Cardiac septum (tissue), 1 donor: ENCODE measurements at regions not wholly inside any gene's neighbourhood (a gene's known extent, or its start where the extent isn't known, plus 50 kb on each side); places are given as distances from the start of the nearest gene placed in this dataset.

Experiments
- DNase-seq: peaks from one replicate; pipeline ENCODE4 v3.0.0-alpha.2; 2020; ENCODE audit warnings: low spot score
- intact Hi-C: fragments of 100-400 bp; cut with DNase I; formaldehyde crosslinking; loops from one replicate; pipeline ENCODE4 v1.14.0; 2022
- donor health status: DM: no; HTN: no; CAD: no.

DNA sequence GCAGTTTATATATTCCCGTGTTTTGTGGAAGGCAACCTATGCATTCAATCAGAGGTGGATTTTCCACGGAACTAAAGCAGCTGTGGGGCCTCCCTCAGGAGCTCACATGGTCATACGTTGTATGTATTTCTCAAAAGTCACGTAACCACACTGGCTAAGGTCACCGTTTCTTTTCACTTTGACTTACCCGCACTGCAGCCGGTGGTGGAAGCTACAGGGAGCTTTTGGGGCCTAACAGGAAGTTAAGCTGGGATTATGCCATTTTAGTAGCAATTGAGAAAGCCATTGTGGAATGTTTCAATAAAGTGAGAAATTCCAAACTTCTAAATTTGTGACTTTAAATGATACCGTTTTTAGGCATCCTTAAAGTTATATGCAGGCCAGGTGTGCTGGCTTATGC is 111.2 kb upstream of the KLF6 start:
- intact Hi-C loops, result no loop called here
- DNase-seq, result no peak

DNA sequence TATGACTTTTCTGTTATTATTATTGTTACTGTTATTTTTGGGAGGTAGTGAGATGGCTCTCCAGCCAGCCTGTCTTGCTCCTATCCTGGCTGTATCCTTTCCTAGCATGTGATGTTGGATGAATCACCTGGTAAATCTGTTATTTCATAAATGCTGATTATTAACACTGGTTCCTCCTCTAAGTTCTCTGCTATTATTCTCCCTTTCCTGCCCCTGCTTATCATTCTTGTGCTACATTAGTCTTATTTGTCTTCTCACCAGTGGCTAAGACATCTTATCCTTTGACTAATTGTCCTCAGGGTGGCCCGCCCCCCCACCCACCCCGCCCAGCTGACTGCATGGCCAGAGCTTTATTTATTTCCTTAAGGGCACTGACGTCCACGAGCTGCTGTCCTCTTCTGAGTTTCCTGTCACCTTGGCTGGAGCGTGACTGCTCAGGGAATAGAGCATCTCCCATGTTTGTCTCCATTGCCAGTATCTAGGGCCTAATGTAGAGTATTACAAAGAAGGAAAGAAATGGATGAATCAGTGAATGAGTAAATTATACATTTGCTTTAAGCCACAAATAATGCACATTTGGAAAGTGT is 110.1 kb upstream of the KLF6 start:
- intact Hi-C loops, result no loop called here
- no peak for DNase-seq

DNA sequence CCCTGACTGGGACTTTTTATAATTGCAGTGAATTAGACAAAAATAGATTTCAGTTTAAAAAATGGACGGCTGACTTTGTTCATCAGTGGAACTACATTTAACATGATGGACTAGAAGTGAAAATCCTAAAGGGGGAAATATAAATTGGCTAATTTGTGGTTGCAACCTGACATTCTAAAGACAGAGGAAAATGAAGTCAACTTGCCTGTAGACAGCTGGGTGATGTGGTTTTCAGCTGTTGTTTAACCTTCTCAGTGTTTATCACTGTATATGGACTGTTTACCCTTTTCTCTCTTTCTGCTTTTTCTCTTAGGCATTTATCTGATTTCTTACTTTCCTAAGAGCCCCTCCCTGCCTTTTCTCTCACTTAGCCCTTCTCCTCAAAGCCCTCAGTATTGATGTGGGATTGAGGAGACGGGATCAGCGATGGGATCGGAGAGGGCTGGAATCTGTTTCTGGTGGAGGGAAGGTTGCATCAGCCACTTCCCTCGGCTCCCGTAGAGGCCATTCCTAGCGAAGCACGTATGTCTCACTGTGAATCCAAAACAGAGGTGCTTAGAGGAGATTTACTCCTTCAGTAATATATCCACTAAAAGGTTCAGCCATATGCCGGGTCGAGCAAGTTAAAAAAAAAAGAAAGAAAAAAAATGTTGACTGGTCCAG is 109.0 kb upstream of the KLF6 start:
- no peak for DNase-seq
- intact Hi-C loops, result no loop called here

DNA sequence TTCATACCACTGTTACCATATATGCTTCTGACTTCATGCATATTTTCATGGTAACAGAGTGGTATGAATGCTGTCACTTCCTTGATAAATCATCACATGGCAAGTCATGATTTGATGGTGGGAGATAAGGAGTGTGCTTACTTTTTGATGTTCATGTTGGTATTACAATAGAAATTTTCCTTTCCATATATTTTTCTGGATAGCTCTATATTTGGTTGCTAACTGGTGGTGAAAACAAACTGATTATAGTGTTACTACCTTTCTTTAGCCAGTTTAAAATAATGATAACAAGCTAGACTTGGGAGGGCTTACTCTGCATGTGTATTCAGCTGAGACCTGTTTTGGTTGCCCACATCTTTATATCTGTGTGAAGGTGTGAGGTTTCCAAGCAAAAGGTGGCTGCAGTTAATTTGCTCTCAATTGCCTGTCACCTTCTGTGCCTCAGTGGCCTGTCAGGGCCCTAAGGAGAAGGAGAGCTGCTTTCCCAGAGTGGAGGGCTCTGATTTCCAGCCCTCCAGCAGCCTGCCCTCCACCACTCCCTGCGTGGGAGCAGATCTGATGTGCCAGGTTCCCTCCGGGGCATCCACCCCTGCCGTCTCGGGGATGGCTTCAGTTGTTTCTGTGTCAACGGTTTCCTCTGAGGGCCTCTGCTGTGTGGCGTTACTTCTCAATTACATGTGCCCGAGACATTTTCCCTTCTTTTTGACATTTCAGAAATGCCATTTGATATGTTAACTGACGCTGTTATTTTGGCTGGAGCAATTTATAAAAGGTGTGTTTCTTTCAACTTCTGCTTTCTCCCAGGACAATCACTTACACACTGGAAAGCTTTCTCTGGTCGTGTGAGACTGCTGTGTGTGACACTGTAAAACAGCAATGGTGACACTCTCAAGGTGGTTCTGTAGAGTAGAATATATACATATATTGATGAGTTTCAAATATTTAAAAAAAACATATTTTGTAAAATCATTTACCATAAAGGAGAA is 107.7 kb upstream of the KLF6 start:
- intact Hi-C loops, result no loop called here
- no peak for DNase-seq

DNA sequence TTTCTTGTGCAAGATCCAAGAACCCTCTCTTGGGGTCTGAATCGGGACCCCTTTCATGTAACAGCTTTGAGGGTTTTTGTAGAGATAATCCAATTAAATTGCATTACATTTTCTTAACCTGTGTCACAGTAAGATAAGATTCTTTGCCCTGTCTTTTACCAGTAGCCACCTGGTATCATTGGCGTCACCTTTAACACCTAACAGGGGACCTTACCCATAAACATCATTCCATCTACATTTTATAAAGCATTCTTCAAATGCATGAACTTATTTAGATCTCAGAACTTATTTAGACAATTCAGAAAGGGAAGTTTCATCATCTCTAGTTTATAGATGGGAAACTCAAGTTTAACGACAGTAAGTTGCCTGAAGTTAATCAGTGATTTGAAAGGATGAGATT is 106.4 kb upstream of the KLF6 start:
- DNase-seq, result no peak
- intact Hi-C loops, result no loop called here

DNA sequence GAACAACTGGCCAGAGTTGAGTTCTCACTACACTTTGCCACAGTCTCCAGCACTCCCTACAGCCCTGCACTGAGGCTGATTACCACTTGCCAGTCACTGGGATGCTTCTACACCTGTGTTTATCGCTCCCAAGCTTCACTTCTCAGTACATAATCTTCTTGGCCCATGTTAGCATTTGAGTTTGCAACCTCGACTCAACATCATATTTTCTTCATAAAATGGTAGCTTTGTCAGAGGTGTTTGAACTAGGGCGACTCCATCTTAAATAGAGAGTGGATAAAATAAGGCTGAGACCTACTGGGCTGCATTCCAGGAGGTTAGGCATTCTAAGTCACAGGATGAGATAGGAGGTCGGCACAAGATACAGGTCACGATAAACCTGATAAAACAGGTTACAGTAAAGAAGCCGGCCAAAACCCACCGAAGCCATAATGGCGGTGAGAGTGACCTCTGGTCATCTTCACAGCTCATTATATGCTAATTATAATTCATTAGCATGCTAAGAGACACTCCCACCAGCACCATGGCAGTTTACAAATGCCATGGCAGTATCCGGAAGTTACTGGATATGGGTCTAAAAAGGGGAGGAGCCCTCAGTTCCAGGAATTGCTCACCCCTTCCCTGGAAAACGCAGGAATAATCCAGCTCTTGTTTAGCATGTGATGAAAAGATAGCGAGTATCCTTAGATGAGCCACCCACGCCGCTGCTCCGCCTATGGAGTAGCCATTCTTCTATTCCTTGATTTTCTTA is 105.8 kb upstream of the KLF6 start:
- intact Hi-C loops, result no loop called here
- DNase-seq, result no peak

DNA sequence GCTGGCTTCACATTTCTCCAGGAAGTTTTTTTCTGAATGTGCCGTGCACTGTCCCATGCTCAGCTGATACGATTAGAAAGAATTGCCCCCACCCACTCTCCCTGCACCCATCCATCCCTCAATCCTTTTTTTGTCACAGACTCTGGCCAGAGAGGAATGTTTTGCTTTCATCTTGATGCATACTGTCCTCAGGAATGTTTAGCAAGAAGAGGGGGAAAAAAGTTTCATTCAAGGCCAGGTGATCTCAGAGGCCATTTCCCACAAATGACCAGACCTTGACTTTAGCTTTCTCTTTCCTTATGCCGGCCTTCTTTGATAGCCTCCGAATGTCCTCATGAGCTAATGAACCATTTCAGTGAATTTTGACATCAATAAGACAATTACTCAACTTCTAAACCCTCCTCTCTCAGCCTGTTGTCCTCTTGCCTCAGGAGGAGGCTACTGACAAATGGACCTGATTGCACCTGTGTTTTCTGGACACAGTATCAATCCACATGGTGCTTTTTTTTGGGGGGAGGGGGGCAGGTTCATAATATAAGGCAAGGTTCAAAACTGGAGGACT is 105.0 kb upstream of the KLF6 start:
- no peak for DNase-seq
- intact Hi-C loops, result no loop called here

DNA sequence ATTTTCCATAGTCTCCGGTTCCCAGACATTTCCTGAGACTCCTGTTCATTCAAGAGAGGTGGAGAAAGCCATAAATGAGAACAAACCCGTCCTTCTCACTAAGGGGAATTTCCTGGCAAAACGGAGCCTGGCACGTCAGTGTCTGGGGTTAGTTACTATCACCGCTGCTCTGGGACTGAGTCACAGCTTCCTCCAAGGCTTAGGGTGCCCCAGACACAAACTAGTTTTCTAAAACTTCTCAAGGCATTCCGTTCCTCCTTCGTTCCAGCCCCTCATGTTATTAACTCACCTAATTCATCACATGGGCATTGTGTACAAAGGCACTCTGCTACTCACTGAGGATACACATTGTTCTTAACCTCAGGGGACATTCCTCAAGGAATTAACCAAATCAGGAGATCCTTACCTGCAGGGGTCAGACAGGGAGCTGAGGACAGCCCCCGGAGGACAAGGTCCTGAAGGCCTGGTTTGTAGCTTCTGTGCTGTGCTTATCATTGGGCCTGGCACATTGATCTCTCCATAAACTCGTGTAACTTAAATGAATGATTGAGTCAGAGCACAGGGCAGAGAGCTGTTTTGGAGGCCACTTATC is 103.0 kb upstream of the KLF6 start:
- DNase-seq, result no peak

DNA sequence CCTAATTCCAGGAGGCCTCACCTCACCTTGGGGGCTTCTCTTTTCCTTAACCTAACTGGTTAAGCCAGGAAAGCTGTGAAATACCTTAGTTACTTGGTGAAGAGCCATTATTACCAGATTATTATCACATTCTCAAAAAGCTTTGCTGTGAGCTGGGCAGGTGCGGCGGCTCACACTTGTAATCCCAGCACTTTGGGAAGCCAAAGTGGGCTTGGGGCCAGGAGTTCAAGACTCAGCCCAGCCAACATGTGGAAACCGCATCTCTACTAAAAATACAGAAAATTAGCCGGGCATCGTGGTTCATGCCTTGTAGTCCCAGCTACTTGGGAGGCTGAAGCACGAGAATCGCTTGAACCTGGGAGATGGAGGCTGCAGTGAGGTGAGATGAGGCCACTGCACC is 102.4 kb upstream of the KLF6 start:
- intact Hi-C loops, result no loop called here
- no peak for DNase-seq

More for the DNA sequence above, 103.0 kb upstream of the KLF6 start:
- intact Hi-C loops, result no loop called here

DNA sequence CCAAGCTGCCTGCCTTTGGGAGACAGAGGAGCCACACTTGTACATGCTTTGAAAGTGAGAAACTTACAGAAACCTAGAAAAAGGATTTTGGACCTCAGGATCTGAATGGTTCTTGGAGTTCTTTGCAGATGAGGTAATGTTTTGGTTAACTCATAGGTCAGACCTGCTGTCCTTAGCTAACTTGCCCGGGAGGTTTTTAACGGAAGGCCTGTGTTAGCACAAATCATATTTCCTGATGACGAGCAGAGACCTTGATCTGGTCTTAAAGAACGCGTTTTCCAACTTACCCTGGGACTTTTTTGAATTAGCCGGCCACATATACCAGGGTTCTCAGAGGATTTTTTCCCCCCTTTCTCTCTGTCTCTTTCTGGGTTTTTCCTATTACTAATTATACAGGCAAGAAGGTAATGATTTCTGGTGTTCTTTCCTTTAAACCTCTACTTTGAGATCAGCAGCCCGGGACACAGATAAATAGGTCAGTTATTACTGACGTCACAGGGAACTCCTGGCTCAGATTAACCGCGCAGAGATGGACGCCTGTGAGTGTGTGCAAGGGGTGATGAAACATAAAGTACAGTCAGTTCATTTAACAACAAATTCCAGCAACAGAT is 101.7 kb upstream of the KLF6 start:
- DNase-seq, result no peak
- intact Hi-C loops, result no loop called here

DNA sequence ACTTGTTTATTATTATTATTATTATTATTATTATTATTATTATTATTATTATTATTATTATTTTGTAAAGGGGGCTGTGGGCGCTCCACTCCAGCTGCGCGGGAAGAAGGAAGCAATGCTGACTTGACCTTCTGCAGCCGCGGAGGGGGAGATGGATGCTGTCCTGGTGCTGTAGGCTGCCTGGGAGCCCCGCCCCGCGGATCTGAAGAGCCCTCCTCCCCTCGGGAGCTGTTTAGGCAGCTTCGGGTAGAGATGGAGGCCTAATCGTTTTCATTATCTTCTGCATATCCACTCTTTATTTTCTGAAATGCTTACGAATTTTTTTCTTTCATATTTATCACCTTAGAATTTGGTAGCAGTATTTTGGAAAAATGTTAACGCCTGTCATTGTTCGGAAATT is 101.2 kb upstream of the KLF6 start:
- intact Hi-C loops, result no loop called here
- DNase-seq, result no peak

DNA sequence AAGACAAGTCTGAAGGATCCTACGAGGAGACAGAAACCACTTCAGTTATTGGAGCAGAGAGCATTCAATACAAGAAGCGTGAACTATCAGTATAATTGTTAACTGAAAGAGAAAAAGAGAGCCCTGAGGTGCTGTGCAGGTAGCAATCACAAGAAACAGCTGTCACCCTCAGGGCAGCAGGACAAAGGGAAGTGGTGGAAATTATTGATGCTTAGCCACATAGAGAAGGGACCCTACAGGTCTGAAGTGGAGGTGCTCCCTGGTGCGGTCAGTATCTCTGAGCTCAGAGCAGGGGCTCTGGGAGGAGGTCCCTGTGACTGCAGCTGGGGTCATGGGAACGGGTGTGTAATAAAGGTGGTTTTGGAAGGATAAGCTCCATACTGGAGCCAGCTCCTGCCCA is 97.8 kb upstream of the KLF6 start:
- DNase-seq, result no peak
- intact Hi-C loops, result no loop called here

DNA sequence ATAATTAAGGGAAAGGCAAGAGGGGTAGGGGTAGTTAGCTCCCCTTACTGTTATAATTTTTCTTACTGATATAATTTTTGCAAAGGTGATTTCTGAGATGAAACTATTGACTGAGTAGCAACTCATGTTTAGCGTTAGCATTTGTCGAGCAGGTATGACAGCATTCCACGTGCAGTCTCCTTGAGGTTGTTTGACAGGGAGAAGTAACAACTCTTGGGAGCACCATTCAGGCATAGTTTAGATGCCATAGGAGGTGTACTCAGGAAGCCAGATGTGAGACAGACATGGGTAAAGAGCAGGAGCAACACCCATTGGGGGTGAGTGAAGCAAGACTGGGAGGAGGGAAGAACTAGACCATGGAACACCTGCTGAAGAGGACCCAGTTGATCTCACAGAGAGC is 96.6 kb upstream of the KLF6 start:
- intact Hi-C loops, result no loop called here
- no peak for DNase-seq

DNA sequence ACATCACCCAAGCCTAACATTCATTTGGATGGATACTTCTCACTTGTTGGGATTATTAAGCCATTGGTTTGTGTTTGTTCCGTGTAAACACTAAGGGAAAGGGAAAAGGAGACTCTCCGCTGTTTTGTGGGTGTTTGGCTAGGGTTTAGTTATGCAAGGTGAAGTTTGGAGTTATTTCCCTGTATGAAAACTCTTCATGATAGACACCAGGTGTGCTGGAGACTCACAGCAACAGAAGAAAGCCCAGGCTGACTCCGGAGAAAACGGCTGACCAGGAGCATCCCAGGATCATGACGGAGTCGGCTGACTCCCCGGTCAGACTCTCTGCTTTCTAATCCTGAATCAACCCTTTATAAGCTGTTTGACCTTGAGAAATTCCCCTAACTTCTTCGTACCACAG is 94.1 kb upstream of the KLF6 start:
- no peak for DNase-seq
- intact Hi-C loops, result no loop called here

DNA sequence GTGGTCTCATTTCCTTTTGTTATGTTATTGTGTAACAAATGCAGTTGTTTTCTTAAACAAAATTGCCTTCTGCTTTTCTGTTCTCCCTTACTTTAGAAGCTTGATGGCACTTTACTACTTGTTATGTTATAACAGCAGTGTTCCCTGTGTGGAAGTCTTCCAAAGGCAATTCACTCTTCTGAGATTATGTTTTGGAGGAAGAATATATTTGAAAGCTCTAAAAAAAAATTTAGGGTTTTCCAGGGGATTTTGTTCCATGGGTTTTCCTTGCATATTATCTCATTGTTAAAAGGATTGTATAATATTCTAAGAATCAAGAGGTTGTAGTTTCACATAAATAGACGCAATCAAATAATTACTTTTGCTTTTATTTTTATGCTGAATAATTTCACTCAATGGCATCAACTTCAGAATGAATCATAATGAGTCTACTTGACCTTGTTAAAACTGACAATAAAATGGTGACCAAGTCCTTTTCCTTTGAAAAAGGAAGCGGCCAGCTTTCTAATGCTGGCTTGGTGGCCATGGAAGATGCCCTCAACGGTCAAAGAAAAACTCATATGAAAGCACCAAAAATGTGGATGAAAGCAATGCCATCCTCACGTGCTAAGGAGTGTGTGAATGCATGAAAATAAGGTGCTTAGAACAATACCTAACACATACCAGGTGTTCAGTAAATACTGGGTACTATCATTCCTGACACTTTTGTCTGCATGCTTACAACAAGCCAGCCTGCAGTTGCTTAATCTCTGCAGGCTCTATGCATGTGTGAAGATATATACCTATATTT is 92.4 kb upstream of the KLF6 start:
- intact Hi-C loops, result no loop called here

DNA sequence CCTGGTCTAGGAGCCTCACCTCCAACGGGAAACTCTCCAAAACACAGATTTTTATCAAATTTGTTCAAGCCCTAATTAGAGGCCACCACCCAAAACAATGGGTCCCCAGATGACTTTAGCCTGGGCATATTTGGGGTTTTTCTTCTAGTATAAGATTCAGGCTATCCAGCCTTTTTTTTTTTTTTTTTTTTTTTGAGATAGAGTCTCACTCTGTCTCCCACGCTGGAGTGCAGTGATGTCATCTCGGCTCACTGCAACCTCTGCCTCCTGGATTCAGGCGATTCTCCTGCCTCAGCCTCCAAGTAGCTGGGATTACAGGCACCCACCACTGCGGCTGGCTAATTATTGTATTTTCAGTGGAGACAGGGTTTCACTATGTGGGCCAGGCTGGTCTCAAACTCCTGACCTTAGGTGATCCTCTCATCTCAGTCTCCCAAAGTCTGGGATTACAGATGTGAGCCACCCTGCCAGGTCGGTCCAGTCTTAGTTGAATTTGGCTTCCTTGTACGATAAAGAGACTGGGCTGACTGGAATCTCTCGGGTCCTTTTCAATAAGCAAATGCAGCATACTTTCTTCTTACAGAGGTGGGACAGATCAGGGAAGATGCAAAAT is 91.4 kb upstream of the KLF6 start:
- no peak for DNase-seq
- intact Hi-C loops, result no loop called here

More for the DNA sequence above, 92.4 kb upstream of the KLF6 start:
- DNase-seq, result no peak

DNA sequence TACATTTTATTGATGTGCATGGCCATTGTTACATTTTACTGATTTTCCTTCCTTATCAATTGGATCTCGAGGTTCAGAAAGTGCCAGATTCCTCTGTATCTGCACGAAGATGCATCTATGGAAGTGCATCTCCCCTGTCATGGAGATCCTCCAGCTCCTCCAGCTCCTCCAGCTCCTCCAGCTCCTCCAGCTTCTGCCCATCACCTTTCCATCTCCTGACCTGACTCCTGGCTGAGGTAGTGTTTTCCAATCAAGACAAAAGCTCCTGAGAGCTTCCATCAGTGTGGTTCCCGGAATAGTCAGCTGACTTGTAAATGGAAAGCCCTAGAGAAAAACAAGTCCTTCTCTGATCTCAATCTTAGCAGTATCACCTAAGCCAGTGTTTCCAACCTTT is 90.8 kb upstream of the KLF6 start:
- DNase-seq, result no peak
- intact Hi-C loops, result no loop called here
